ENCODE measurements at regions not wholly inside any gene's neighbourhood (a gene's known extent, or its start where the extent isn't known, plus 50 kb on each side); places are given as distances from the start of the nearest gene placed in this dataset.

GRCh38 chr14:22052795-22053194 is 379.2 kb upstream of the OR4E1 start:
- no peaks in the 10 kb centered on the region for H3K27me3 ChIP-seq
- no peak overlapping the region for H3K4me3 ChIP-seq
- H3K27ac ChIP-seq = no peak overlapping the region
- intact Hi-C loops (cut with DNase I; ENCODE audit: low total_unique reads) = no loop called here
- TF ChIP-seq POLR2A (IDR thresholded peaks at IDR 0.05) = no peak
- TF ChIP-seq CTCF (IDR thresholded peaks at IDR 0.05 in 4 of 5, conservative IDR thresholded peaks at IDR 0.05 in 1 of 5) = no peak
- H3K9me3 ChIP-seq = no peaks in the 10 kb centered on the region
- DNase-seq (no peak), ATAC-seq (no peak)
- no peaks in the 10 kb centered on the region for H3K4me1 ChIP-seq
- in situ Hi-C loops (cut with MboI; ENCODE audit: low sequenced_read_pairs in 4 of 4) = no loop called here
- H3K36me3 ChIP-seq = no peaks in the 10 kb centered on the region

GRCh38 chr14:22047115-22047514 is 373.5 kb upstream of the OR4E1 start:
- Histone ChIP-seq H3K27ac (no peak overlapping the region), H3K4me1 (no peaks in the 10 kb centered on the region), H3K9me3 (no peaks in the 10 kb centered on the region), H3K36me3 (no peaks in the 10 kb centered on the region), H3K4me3 (no peak overlapping the region), H3K27me3 (no peaks in the 10 kb centered on the region)
- TF ChIP-seq POLR2A (IDR thresholded peaks at IDR 0.05) (no peak), CTCF (IDR thresholded peaks at IDR 0.05 in 4 of 5, conservative IDR thresholded peaks at IDR 0.05 in 1 of 5) (no peak)
- intact Hi-C loops (cut with DNase I; ENCODE audit: low total_unique reads) (no loop called here), in situ Hi-C loops (cut with MboI; ENCODE audit: low sequenced_read_pairs in 4 of 4) (no loop called here)
- DNase-seq (no peak), ATAC-seq (no peak)

- in situ Hi-C loops (cut with MboI; ENCODE audit: low sequenced_read_pairs in 4 of 4) = no loop called here
- Histone ChIP-seq H3K4me1 (no peaks in the 10 kb centered on the region), H3K9me3 (no peaks in the 10 kb centered on the region), H3K36me3 (no peaks in the 10 kb centered on the region), H3K27ac (no peak overlapping the region), H3K27me3 (no peaks in the 10 kb centered on the region), H3K4me3 (no peak overlapping the region)
- DNase-seq (no peak), ATAC-seq (no peak)
- TF ChIP-seq CTCF (IDR thresholded peaks at IDR 0.05 in 4 of 5, conservative IDR thresholded peaks at IDR 0.05 in 1 of 5) (no peak), POLR2A (IDR thresholded peaks at IDR 0.05) (no peak)
- intact Hi-C loops (cut with DNase I; ENCODE audit: low total_unique reads) = no loop called here
These were observed 372.4 kb upstream of the OR4E1 start for GRCh38 chr14:22046063-22046462.

GRCh38 chr14:22044193-22044592 is 370.6 kb upstream of the OR4E1 start:
- no peak overlapping the region for H3K4me3 ChIP-seq
- H3K27ac ChIP-seq = no peak overlapping the region
- in situ Hi-C loops (cut with MboI; ENCODE audit: low sequenced_read_pairs in 4 of 4) (no loop called here), intact Hi-C loops (cut with DNase I; ENCODE audit: low total_unique reads) (no loop called here)
- no peaks in the 10 kb centered on the region for H3K9me3 ChIP-seq
- H3K36me3 ChIP-seq = no peaks in the 10 kb centered on the region
- TF ChIP-seq POLR2A (IDR thresholded peaks at IDR 0.05) (no peak), CTCF (IDR thresholded peaks at IDR 0.05 in 4 of 5, conservative IDR thresholded peaks at IDR 0.05 in 1 of 5) (no peak)
- DNase-seq (no peak), ATAC-seq (no peak)
- no peaks in the 10 kb centered on the region for H3K4me1 ChIP-seq
- no peaks in the 10 kb centered on the region for H3K27me3 ChIP-seq

- DNase-seq (no peak), ATAC-seq (no peak)
- in situ Hi-C loops (cut with MboI; ENCODE audit: low sequenced_read_pairs in 4 of 4) (no loop called here), intact Hi-C loops (cut with DNase I; ENCODE audit: low total_unique reads) (no loop called here)
- no peaks in the 10 kb centered on the region for H3K27me3 ChIP-seq
- TF ChIP-seq POLR2A (IDR thresholded peaks at IDR 0.05) = no peak
- TF ChIP-seq CTCF (IDR thresholded peaks at IDR 0.05 in 4 of 5, conservative IDR thresholded peaks at IDR 0.05 in 1 of 5) = no peak
- H3K4me3 ChIP-seq = no peak overlapping the region
- no peak overlapping the region for H3K27ac ChIP-seq
- no peaks in the 10 kb centered on the region for H3K36me3 ChIP-seq
- no peaks in the 10 kb centered on the region for H3K9me3 ChIP-seq
- H3K4me1 ChIP-seq = no peaks in the 10 kb centered on the region
These were observed 367.1 kb upstream of the OR4E1 start for GRCh38 chr14:22040781-22041125.
